ENCODE measurements at regions not wholly inside any gene's neighbourhood (a gene's known extent, or its start where the extent isn't known, plus 50 kb on each side); places are given as distances from the start of the nearest gene placed in this dataset.

DNA sequence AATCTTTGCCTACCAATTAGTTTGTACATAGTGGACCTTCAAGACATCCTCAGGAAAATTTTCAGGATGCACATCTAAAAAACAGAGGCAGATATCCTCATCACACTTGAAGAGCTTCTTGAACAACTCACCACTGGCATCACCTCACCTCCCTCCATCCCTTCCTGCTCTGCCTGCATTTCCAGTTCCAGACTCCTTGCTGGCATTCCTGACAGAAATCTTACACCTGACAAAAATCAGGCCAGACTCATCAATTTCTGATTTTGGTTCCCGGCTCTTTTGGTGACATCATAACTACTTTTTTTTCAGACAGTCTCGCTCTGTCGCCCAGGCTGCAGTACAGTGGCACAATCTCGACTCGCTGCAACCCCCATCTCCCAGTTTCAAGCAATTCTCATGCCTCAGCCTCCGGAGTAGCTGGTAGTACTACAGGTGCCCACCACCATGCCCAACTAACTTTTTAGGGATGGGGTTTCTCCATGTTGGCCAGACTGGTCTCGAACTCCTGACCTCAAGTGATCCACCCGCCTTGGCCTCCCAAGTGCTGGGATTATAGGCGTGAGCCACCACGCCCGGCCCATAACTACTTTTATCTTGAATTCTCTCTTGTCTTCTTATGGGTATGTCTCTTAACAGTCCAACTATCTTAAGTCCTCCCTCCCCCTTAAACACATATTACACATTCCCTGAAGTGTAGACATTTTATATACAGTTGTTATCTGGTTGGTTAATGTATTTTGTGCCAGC, 216.6 kb upstream of the IL12A start:
- H3K4me1 ChIP-seq: no peaks in the 10 kb centered on the region
- no peak overlapping the region for H3K27ac ChIP-seq
- no peak for TF ChIP-seq CTCF (IDR thresholded peaks at IDR 0.05)

DNA sequence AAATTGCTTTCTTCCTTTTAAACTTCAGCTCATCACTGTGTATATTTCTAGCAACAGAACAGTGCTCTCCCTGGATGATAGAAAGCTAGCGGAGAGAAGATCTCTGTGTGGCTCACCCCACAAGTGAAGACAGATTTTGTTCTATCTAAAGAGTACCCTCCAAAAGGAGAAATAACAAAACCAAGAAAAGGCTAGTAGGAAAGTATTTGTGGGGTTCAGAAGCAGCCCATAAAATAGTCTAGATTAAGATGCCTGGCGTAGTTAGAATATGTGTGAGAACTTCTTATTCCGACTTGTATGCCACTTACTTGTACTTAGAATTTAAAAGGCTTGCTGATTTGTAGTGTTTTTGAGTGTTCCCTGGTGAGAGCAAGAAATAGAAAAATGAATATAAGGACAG, 214.9 kb upstream of the IL12A start:
- Histone ChIP-seq H3K36me3 (ENCODE audit: control insufficient read depth, insufficient read depth, low read length) (no peaks in the 10 kb centered on the region), H3K4me2 (ENCODE audit: low read length) (no peak overlapping the region), H3K4me3 (ENCODE audit: low read depth, low read length) (no peak overlapping the region), H2AFZ (no peak overlapping the region), H3K9me3 (ENCODE audit: control insufficient read depth, low read length) (no peaks in the 10 kb centered on the region), H3K9ac (no peak overlapping the region), H3K27ac (no peak overlapping the region), H3K79me2 (no peaks in the 10 kb centered on the region), H3K27me3 (ENCODE audit: control insufficient read depth, insufficient read depth, low read length) (no peaks in the 10 kb centered on the region), H3K4me1 (no peaks in the 10 kb centered on the region)
- TF ChIP-seq CTCF (IDR thresholded peaks at IDR 0.05): no peak

More for the DNA sequence above, 216.6 kb upstream of the IL12A start:
- H3K36me3 ChIP-seq (ENCODE audit: control insufficient read depth, insufficient read depth, low read length): no peaks in the 10 kb centered on the region
- no peaks in the 10 kb centered on the region for H3K9me3 ChIP-seq (ENCODE audit: control insufficient read depth, low read length)
- H3K4me3 ChIP-seq (ENCODE audit: low read depth, low read length): no peak overlapping the region
- no peaks in the 10 kb centered on the region for H3K27me3 ChIP-seq (ENCODE audit: control insufficient read depth, insufficient read depth, low read length)
- H3K79me2 ChIP-seq: no peaks in the 10 kb centered on the region
- no peak overlapping the region for H3K9ac ChIP-seq
- no peak overlapping the region for H3K4me2 ChIP-seq (ENCODE audit: low read length)
- H2AFZ ChIP-seq: no peak overlapping the region

DNA sequence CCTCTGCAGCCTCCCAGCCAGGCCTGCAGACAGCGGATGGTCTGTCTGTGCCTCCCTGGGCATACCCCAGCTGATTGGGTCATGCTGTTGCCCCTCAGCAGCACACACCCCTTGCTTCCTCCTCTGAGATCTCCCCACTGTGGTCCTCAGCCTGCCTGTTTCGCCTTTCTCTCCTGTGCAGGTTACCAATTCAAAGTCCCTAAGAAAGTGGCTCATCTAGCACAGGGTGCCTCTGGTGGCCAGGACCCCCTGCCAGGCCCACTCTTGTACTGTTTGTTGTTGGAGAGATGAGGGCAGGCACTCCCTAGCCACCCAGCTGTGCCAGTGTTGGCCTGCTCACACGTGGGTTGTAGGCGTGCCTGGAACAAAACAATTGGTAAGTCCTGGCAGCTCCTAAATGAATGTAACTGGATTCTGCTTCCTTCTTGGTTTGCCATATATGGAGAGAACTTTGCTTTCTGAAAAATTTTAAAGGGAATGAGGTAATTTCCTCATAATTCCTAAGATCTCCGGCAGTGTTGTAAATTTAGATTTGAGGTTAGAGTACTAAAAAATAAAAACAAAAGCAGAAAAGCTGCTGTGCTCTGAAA, 213.2 kb upstream of the IL12A start:
- no peaks in the 10 kb centered on the region for H3K4me1 ChIP-seq

GRCh38 chr3:159776779-159777178, 211.9 kb upstream of the IL12A start:
- no peaks in the 10 kb centered on the region for H3K9me3 ChIP-seq (ENCODE audit: control insufficient read depth, low read length)
- H3K9ac ChIP-seq: no peak overlapping the region
- no peaks in the 10 kb centered on the region for H3K79me2 ChIP-seq
- H3K27me3 ChIP-seq (ENCODE audit: control insufficient read depth, insufficient read depth, low read length): no peaks in the 10 kb centered on the region
- no peaks in the 10 kb centered on the region for H3K4me1 ChIP-seq
- H3K4me3 ChIP-seq (ENCODE audit: low read depth, low read length): no peak overlapping the region
- TF ChIP-seq CTCF (IDR thresholded peaks at IDR 0.05): no peak
- no peak overlapping the region for H3K4me2 ChIP-seq (ENCODE audit: low read length)
- no peak overlapping the region for H3K27ac ChIP-seq
- no peaks in the 10 kb centered on the region for H3K36me3 ChIP-seq (ENCODE audit: control insufficient read depth, insufficient read depth, low read length)
- no peak overlapping the region for H2AFZ ChIP-seq

More for the DNA sequence above, 213.2 kb upstream of the IL12A start:
- Histone ChIP-seq H3K36me3 (ENCODE audit: control insufficient read depth, insufficient read depth, low read length) (no peaks in the 10 kb centered on the region), H3K79me2 (no peaks in the 10 kb centered on the region), H3K4me3 (ENCODE audit: low read depth, low read length) (no peak overlapping the region), H3K27ac (no peak overlapping the region), H3K9me3 (ENCODE audit: control insufficient read depth, low read length) (no peaks in the 10 kb centered on the region), H3K4me2 (ENCODE audit: low read length) (no peak overlapping the region), H3K27me3 (ENCODE audit: control insufficient read depth, insufficient read depth, low read length) (no peaks in the 10 kb centered on the region), H3K9ac (no peak overlapping the region), H2AFZ (no peak overlapping the region)
- no peak for TF ChIP-seq CTCF (IDR thresholded peaks at IDR 0.05)

DNA sequence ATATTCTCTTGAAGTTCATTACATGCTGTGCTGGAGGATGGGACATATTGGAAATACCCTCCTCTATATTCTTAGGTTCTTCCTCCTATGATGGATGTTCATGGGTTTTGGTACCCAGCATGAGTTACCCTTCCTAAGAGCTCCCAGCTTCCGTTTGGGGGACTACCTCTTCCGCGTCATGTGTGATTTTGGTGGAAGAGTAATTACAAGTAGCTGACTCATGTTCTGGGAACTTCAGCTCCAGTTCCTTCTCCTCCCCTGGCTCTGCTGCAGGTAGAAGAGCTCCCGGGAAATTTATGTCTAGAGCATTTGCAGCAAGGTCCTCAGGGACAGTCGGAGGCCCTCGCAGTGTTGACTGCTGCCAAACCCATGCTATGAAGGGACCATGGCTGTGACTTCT, 208.8 kb upstream of the IL12A start:
- no peaks in the 10 kb centered on the region for H3K9me3 ChIP-seq (ENCODE audit: control insufficient read depth, low read length)
- H3K36me3 ChIP-seq (ENCODE audit: control insufficient read depth, insufficient read depth, low read length): no peaks in the 10 kb centered on the region
- no peak overlapping the region for H3K9ac ChIP-seq
- no peak overlapping the region for H3K27ac ChIP-seq
- H2AFZ ChIP-seq: no peak overlapping the region
- no peak overlapping the region for H3K4me3 ChIP-seq (ENCODE audit: low read depth, low read length)
- H3K4me2 ChIP-seq (ENCODE audit: low read length): no peak overlapping the region
- no peaks in the 10 kb centered on the region for H3K4me1 ChIP-seq
- no peaks in the 10 kb centered on the region for H3K27me3 ChIP-seq (ENCODE audit: control insufficient read depth, insufficient read depth, low read length)
- no peaks in the 10 kb centered on the region for H3K79me2 ChIP-seq
- TF ChIP-seq CTCF (IDR thresholded peaks at IDR 0.05): no peak

Data from parathyroid adenoma (tissue), 2 donors.